Activated CD4-positive, alpha-beta memory T cell treated with anti-CD3 and anti-CD28 coated beads for 36 hours (primary cell): ENCODE measurements at regions not wholly inside any gene's neighbourhood (a gene's known extent, or its start where the extent isn't known, plus 50 kb on each side); places are given as distances from the start of the nearest gene placed in this dataset.
"Not testable (repeated sequence)": the region's sequence is repeated elsewhere in the genome, so short reads cannot be mapped to it uniquely, and the experiment has no call there.

ENCODE experiments used
- CTCF ChIA-PET: fragments of 350-600 bp; sonication (Branson Sonifier 250); formaldehyde crosslinking; loops from one replicate; lab custom pipeline; 2021; ENCODE audit warnings: antibody characterized with exemption, inconsistent platforms; lab: Charles Lee
- POLR2A ChIA-PET: fragments of 350-600 bp; sonication (Branson Sonifier 250); formaldehyde crosslinking; loops from one replicate; lab custom pipeline; 2021; ENCODE audit warnings: antibody characterized with exemption; lab: Charles Lee
- DNase-seq: peaks from one replicate; pipeline ENCODE4 v3.0.0-alpha.2; 2020
- H3K27ac Mint-ChIP-seq: one replicate; pipeline ENCODE4 v1.8.0; 2021; ENCODE audit warnings: mixed read lengths
- H3K27me3 Mint-ChIP-seq: one replicate; pipeline ENCODE4 v1.8.0; 2021; ENCODE audit warnings: mixed read lengths
- H3K36me3 Mint-ChIP-seq: one replicate; pipeline ENCODE4 v1.8.0; 2021; ENCODE audit warnings: mixed read lengths
- H3K4me1 Mint-ChIP-seq: one replicate; pipeline ENCODE4 v1.8.0; 2021; ENCODE audit warnings: low read depth, mixed read lengths
- H3K4me3 Mint-ChIP-seq: one replicate; pipeline ENCODE4 v1.8.0; 2021; ENCODE audit warnings: mild to moderate bottlenecking, mixed read lengths
- H3K9me3 Mint-ChIP-seq: one replicate; pipeline ENCODE4 v1.8.0; 2021; ENCODE audit warnings: mixed read lengths
- intact Hi-C: fragments of 100-400 bp; cut with micrococcal nuclease; formaldehyde crosslinking; loops from one replicate; pipeline ENCODE4 v1.15.1; 2023

DNA sequence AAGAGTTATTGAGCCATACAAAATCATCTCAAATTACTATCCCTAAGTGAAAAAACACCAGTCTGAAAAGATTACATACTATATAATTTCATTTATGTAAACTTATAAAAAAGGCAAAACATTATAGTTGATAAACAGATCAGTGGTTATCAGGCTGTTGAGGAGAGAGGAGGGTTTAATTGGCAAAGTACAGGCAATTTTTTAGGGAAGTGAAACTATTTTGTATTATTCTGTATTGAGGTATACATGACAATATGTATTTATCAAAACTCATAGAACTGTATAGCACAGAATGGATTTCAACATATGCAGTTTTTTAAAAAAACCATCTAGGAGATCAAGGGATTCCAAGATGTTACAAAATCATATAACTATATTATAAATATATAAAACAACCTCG is 403.7 kb downstream of the LTN1 start:
- Mint-ChIP-seq H3K4me3 (no peak overlapping the region), H3K4me1 (no peaks in the 10 kb centered on the region), H3K27ac (no peak overlapping the region), H3K27me3 (no peaks in the 10 kb centered on the region), H3K36me3 (no peaks in the 10 kb centered on the region), H3K9me3 (peaks cover 5% of the 10 kb centered on the region)
- intact Hi-C loops: no loop called here
- no peak for DNase-seq
- ChIA-PET CTCF (no interaction called here), POLR2A (no interaction called here)

GRCh38 chr21:28587748-28588147 is 404.9 kb downstream of the LTN1 start:
- H3K27me3 Mint-ChIP-seq: no peaks in the 10 kb centered on the region
- H3K36me3 Mint-ChIP-seq: no peaks in the 10 kb centered on the region
- intact Hi-C loops: no loop called here
- peaks cover 5% of the 10 kb centered on the region for H3K9me3 Mint-ChIP-seq
- H3K4me3 Mint-ChIP-seq: no peak overlapping the region
- CTCF ChIA-PET: no interaction called here
- no peak overlapping the region for H3K27ac Mint-ChIP-seq
- POLR2A ChIA-PET: no interaction called here
- no peak for DNase-seq
- no peaks in the 10 kb centered on the region for H3K4me1 Mint-ChIP-seq

DNA sequence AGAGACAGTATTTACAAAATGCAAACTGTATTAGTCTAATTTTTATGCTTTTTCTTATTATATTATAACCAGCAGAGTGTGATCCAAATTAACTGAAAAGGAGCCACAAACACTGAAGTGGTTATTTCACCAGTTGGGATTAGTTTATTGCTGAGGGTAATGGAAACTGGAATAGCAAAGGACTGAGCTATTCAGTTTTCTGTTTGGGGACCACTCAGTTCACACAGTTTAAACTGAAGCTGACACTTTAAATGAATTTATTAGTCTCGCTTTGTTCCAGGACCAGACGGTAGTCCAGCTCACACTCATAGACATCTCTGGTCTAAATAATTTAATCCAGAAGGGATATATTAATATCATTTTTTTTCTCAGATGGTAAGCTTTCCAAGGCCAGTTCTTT is 410.7 kb downstream of the LTN1 start:
- ChIA-PET CTCF (interaction anchor here (1.1 kb wide), 1 partner anchor 163 kb away, joined by 3 read pairs; no protein-coding TSS in a partner anchor), POLR2A (no interaction called here)
- Mint-ChIP-seq H3K4me3 (no peak overlapping the region), H3K4me1 (no peaks in the 10 kb centered on the region), H3K27ac (no peak overlapping the region), H3K36me3 (peaks cover 6% of the 10 kb centered on the region), H3K9me3 (peaks cover 5% of the 10 kb centered on the region), H3K27me3 (no peaks in the 10 kb centered on the region)
- DNase-seq: no peak
- intact Hi-C loops: no loop called here

DNA sequence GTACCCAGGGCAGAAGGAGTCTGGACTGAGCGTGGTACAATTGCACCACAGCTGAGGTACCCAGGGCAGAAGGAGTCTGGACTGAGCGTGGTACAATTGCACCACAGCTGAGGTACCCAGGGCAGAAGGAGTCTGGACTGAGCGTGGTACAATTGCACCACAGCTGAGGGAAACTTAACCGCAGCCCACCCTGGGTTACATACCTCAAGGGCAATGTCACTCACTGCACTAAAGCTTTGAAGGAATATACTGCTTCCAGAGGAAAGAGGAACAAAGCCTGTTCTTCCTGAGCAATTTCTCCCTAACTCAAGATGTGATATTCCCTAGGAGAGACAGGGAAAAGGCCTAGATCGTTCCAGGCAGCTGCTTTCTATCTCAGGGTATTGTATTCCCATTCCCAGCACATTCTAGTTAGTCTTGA is 411.4 kb downstream of the LTN1 start:
- H3K4me1 Mint-ChIP-seq, intact Hi-C loops, H3K27me3 Mint-ChIP-seq, H3K27ac Mint-ChIP-seq, H3K4me3 Mint-ChIP-seq, H3K9me3 Mint-ChIP-seq, H3K36me3 Mint-ChIP-seq, DNase-seq, POLR2A ChIA-PET: not testable (repeated sequence)
- CTCF ChIA-PET: interaction anchor here (1.1 kb wide), 1 partner anchor 164 kb away, joined by 3 read pairs; no protein-coding TSS in a partner anchor

DNA sequence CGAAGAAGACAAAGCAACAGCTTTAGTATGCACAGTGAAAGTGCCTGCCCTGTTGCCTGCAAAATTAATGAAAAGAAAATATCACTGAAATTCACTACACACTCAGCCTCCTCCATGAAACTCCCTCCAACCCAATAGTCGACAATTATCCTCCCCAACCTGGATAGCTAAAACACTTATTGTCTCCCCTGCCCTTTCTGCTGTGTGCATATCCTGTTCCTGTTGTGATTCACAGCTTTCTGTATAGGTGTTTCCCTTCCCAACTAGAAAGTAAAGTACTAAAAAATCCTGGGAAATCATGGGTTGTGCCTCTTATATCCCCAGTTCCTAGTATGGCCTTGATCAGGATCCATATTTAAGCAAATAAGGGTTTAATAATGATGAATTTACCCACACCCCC is 412.1 kb downstream of the LTN1 start:
- H3K4me1 Mint-ChIP-seq: no peaks in the 10 kb centered on the region
- H3K27me3 Mint-ChIP-seq: no peaks in the 10 kb centered on the region
- ChIA-PET POLR2A (no interaction called here), CTCF (no interaction called here)
- peaks cover 7% of the 10 kb centered on the region for H3K9me3 Mint-ChIP-seq
- peaks cover 13% of the 10 kb centered on the region for H3K36me3 Mint-ChIP-seq
- no peak overlapping the region for H3K4me3 Mint-ChIP-seq
- intact Hi-C loops: no loop called here
- DNase-seq: no peak
- H3K27ac Mint-ChIP-seq: no peak overlapping the region

DNA sequence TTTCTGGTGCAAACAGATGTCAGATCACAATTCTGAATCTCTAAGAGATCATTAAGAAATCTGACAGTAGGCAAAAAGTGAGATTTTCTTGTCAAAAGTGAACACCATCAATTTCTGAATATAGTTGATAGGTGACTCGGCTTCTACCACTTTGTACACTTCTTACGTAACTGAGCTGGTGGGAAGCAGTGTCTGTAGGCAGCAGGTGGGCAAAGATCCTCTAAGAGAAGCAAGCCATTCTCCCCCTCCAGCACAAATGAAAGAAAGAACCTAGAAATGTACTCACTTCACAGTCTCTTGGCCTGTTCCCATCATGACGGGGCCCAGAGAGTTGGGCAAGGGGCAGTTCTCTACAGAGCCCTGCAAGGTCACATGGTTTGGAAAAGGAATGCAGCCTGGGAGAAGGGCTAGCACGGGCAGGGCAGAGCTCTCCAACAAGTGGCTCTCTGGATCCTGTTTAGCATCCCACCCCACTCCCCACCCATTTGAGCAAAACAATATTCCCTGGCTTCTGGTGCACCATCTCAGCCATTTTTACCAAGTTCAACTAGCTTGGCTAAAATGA is 412.6 kb downstream of the LTN1 start:
- peaks cover 14% of the 10 kb centered on the region for H3K36me3 Mint-ChIP-seq
- no peak overlapping the region for H3K4me3 Mint-ChIP-seq
- H3K9me3 Mint-ChIP-seq: peaks cover 7% of the 10 kb centered on the region
- H3K27ac Mint-ChIP-seq: no peak overlapping the region
- ChIA-PET CTCF (interaction anchor here (1.3 kb wide), 1 partner anchor 165 kb away, joined by 5 read pairs; no protein-coding TSS in a partner anchor), POLR2A (no interaction called here)
- H3K27me3 Mint-ChIP-seq: no peaks in the 10 kb centered on the region
- intact Hi-C loops: no loop called here
- DNase-seq: no peak
- no peaks in the 10 kb centered on the region for H3K4me1 Mint-ChIP-seq

DNA sequence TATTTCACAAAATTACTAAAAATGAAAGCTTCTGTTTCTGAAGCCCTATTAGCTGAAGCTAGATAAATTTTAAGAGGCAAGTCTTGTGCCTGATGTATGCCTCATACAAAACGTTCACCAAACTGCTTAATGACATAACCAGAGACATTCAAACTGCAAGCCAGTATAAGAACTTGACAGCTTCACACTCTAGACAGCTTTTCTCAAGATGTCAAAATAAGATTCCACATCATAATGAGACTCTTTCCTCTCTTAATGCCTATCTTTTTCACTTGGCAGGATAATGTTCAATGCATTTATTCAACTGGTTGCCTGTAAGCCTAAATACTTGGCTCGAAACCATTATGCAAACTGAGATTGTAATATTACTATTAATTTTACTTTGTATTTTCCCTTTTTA is 424.0 kb downstream of the LTN1 start:
- Mint-ChIP-seq H3K4me1 (no peaks in the 10 kb centered on the region), H3K27me3 (no peaks in the 10 kb centered on the region), H3K4me3 (no peak overlapping the region), H3K27ac (no peak overlapping the region), H3K36me3 (no peaks in the 10 kb centered on the region), H3K9me3 (peaks cover 11% of the 10 kb centered on the region)
- intact Hi-C loops: no loop called here
- POLR2A ChIA-PET: no interaction called here
- CTCF ChIA-PET: no interaction called here
- no peak for DNase-seq

GRCh38 chr21:28563933-28564332 is 428.7 kb downstream of the LTN1 start:
- peaks cover 16% of the 10 kb centered on the region for H3K4me1 Mint-ChIP-seq
- H3K27ac Mint-ChIP-seq, POLR2A ChIA-PET, H3K4me3 Mint-ChIP-seq, H3K27me3 Mint-ChIP-seq, intact Hi-C loops, CTCF ChIA-PET, H3K36me3 Mint-ChIP-seq, DNase-seq: not testable (repeated sequence)
- H3K9me3 Mint-ChIP-seq: peaks cover 21% of the 10 kb centered on the region

DNA sequence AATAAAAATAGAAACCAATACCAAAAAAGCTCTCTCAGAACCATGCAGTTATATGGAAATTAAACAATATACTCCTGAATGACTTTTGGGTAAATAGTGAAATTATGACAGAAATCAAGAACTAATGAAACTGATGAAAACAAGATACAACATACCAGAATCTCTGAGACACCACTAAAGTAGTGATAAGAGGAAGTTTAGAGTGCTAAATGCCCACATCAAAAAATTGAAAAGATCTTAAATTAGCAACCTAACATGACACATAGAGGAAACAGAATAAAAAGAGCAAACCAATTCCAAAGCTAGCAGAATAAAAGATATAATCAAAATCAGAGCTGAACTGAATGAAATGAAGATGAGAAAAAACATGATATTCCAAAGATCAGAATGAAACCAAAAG is 430.9 kb downstream of the LTN1 start:
- peaks cover 5% of the 10 kb centered on the region for H3K36me3 Mint-ChIP-seq
- intact Hi-C loops: no loop called here
- peaks cover 21% of the 10 kb centered on the region for H3K9me3 Mint-ChIP-seq
- H3K27me3 Mint-ChIP-seq: no peaks in the 10 kb centered on the region
- H3K4me3 Mint-ChIP-seq: no peak overlapping the region
- H3K27ac Mint-ChIP-seq: no peak overlapping the region
- DNase-seq: no peak
- ChIA-PET CTCF (no interaction called here), POLR2A (no interaction called here)
- H3K4me1 Mint-ChIP-seq: peaks cover 16% of the 10 kb centered on the region

- Mint-ChIP-seq H3K36me3 (no peaks in the 10 kb centered on the region), H3K27ac (no peak overlapping the region), H3K27me3 (no peaks in the 10 kb centered on the region), H3K4me1 (no peaks in the 10 kb centered on the region), H3K4me3 (no peak overlapping the region), H3K9me3 (peaks cover 5% of the 10 kb centered on the region)
- ChIA-PET CTCF (no interaction called here), POLR2A (no interaction called here)
- intact Hi-C loops: no loop called here
- no peak for DNase-seq
Observed at GRCh38 chr21:28554660-28555475, 437.8 kb downstream of the LTN1 start.

GRCh38 chr21:28550057-28550825 is 442.4 kb downstream of the LTN1 start:
- no peak overlapping the region for H3K4me3 Mint-ChIP-seq
- POLR2A ChIA-PET: no interaction called here
- DNase-seq: no peak
- CTCF ChIA-PET: no interaction called here
- no peak overlapping the region for H3K27ac Mint-ChIP-seq
- intact Hi-C loops: no loop called here
- no peaks in the 10 kb centered on the region for H3K27me3 Mint-ChIP-seq
- H3K9me3 Mint-ChIP-seq: no peaks in the 10 kb centered on the region
- H3K4me1 Mint-ChIP-seq: no peaks in the 10 kb centered on the region
- H3K36me3 Mint-ChIP-seq: no peaks in the 10 kb centered on the region

- Mint-ChIP-seq H3K4me3 (no peak overlapping the region), H3K27me3 (no peaks in the 10 kb centered on the region), H3K9me3 (no peaks in the 10 kb centered on the region), H3K36me3 (no peaks in the 10 kb centered on the region), H3K4me1 (no peaks in the 10 kb centered on the region), H3K27ac (no peak overlapping the region)
- ChIA-PET CTCF (no interaction called here), POLR2A (no interaction called here)
- intact Hi-C loops: no loop called here
- DNase-seq: no peak
Observed at GRCh38 chr21:28548291-28548690, 444.4 kb downstream of the LTN1 start.
